Uterus (tissue), 2 donors: ENCODE measurements at regions not wholly inside any gene's neighbourhood (a gene's known extent, or its start where the extent isn't known, plus 50 kb on each side); places are given as distances from the start of the nearest gene placed in this dataset.

Source experiments
- CTCF ChIP-seq, 4 experiments: fragments of 200-600 bp in 2 of 4; fragments of 450-650 bp in 2 of 4; sonication (generic) in 2 of 4; IDR thresholded peaks; one replicate each; pipeline ENCODE4 v1.5.1; 2016 to 2019; ENCODE audit warnings: antibody characterized with exemption in 4 of 4, mild to moderate bottlenecking in 2 of 4, moderate library complexity in 1 of 4
- POLR2A ChIP-seq, 2 donors: fragments of 450-650 bp; IDR thresholded peaks; one replicate each; pipeline ENCODE4 v1.6.1; 2016; ENCODE audit warnings: antibody characterized with exemption in 2 of 2, mild to moderate bottlenecking in 1 of 2, moderate library complexity in 1 of 2

DNA sequence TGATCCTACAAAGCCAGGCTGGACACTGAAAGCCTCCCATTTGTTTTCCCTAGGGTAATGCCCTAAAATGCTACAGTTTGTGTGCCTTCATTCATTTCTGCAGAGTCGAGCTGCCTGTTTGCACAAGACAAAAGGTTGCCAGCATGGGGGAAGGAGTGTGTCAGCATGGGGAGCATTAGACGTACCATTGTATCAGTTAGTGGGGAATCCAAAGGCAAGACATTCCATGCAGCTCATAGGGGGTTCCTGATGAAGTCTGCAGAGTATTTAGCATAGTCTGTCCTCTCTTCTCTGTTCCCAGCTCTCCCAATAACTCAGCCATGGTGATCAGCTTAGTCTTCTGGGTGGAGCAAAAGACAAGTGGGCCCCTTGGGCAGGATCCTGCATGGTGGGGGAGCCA lies 276.9 kb upstream of the PCDH7 start:
- TF ChIP-seq POLR2A (IDR thresholded peaks at IDR 0.05) (no peak), CTCF (IDR thresholded peaks at IDR 0.05) (no peak)
